Umbilical cord (tissue), 1 donor: ENCODE measurements at regions not wholly inside any gene's neighbourhood (a gene's known extent, or its start where the extent isn't known, plus 50 kb on each side); places are given as distances from the start of the nearest gene placed in this dataset.
A peak's percentile ranks its signal among the peaks of the same experiment; 100 is the strongest.

Source experiments
- DNase-seq: peaks from one replicate; pipeline ENCODE4 v3.0.0-alpha.2; 2015; ENCODE audit warnings: low spot score

DNA sequence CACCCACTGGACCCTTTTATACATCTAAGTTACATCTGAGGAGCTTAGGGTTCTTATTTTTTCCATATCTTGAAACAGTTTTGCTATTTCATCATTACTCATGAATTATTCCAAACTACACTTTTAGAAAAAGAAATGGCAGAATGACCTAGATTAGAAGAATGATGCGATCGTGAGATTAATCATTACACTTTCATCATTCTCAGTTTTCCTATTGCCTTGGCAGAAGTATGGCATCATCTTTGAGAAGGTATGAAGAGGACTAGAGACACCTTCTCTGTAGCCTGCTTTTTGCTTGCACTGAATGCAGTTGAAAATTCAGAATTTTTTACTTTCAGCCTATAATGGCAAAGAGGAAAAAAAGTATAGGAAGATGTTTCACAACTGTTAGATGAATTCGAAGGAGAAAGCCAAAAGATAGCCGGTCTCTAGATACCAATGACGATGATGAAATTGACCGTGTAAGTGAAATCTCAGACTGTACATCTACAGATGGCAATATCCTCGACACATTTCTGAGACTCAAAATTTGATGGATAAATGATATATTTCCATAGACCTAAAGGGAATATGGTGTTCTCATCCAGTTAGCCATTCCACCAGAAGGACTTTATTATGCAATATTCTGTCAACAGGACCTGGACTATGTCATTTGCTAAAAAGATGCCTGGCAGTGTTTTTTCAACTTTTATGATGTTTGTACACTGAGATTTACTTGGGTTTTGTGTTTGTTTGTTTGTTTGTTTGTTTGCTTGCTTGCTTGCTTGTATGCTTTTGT, 191.8 kb downstream of the TOMM20 start:
- no peak for DNase-seq

DNA sequence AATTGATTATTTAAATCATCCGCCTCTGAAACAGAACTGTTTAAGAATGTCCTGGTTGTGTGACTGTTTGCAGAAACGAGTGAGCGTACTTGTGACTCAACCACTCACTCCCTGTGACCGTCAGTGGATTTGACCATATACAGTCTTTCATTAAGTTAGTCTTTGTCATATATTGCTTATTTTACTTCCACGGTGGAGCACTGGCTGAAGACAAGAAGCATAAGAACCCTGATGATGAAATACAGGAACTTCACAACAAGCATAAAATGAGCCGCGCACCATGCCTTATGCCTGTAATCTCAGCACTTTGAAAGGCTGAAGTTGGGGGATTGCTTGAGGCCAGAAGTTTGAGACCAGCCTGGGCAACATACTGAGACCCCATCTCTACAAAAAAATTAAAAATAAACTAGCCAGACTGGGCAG, 194.0 kb downstream of the TOMM20 start:
- no peak for DNase-seq

DNA sequence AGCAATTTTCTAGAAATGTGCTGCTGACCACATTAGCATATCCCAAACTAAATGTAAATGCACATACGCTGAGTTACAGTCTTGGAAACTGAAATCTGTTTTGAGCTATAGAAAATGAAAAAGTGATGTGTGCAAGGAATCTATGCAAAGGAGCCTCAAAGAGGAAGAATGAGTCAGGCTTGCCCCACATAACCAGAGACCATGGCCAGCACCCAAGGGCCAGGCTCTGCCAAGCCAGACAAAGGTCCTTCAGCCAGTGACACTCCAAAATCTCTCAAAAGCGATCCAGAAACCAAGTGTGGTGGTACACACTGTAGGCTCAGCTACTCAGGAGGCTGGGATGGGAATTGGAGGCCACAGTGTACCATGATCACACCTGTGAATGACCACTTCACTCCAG, 195.2 kb downstream of the TOMM20 start:
- DNase-seq = no peak

DNA sequence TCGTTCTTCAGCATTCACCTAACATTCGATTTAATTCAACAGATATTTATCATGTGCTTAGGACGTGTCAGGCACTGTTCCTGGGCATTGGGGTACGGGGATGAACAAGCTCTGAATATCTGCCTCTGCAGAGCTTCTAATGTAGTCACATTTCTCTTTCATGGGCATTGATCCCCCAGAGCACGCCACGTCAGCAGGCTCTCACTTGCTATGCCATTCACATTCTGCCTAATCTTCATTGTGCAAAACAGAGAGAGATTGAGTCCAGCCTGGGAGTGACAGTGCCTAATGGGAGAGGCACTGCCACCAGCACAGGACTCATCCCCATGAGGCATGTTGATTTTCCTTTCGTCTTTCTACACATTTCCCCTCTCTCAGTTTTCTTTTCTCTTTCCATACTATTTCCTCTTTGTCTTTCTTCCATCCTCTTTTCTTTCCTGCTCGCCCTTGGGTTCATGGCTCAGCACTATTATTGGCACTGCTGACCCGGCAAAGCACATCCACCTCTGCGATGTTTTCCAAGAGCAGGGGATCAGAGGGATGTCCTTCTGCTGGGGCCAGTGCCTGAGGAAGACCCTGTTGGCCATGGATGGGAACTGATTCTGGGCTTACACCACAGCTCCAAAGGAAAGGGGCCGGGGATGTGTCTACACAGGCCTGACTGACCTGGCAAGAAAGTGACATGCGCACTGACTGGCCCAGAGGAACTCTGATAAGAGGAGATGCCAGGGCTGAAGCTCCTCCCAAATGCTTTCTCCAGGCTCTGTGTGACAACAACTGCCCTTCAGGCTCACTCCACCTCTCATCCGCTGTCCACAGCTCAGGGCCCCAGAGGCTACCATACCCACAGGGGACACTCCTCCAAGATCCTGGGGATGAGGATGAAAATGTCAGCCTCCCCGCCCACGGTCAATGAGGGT, 195.9 kb downstream of the TOMM20 start:
- peak; percentile 43 for DNase-seq

DNA sequence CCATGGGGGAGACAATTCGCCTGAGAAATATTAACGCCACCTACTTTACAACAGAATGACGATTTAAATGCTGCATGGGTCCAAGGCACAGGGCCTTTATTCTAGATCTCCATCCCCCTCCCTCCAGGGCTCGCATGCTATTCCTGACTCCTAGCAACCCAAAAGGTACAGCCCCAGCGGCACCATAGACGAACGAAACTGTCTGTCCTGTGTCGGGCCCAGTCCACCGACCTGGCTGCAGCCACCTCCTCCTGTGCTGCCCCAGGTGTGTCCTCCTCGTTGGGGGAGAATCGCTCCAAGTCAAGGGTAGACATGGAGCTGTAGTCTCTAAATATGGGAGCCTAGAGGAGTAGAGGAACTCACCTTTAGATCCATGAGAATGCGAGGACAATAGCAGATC, 196.5 kb downstream of the TOMM20 start:
- DNase-seq = no peak

DNA sequence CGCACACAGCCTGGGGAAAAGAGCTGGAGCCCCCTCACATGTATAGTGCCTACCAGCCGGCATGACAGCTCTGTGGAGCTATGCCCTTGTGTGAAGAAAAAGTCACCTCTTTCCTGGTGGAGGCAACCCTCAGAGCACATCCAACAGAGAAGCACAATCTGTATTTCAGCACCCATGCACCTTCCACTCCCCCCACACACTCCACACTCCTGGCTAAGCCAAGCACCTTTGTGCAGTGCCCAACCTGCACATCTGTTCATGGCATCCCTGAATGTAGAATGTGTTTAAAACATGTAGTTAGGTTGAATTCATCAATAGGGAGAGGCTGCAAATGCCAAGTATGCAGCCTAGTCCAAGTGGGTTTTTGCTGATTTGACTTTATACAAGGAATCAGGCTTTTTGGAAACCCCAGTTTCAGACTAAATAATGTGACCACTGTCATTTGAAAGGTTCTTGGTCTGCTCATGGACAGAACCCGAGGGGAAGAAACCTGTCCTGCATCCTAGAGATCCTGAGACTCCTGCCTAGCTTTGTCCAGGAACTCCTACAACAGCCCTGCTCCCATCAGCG, 197.1 kb downstream of the TOMM20 start:
- no peak for DNase-seq

DNA sequence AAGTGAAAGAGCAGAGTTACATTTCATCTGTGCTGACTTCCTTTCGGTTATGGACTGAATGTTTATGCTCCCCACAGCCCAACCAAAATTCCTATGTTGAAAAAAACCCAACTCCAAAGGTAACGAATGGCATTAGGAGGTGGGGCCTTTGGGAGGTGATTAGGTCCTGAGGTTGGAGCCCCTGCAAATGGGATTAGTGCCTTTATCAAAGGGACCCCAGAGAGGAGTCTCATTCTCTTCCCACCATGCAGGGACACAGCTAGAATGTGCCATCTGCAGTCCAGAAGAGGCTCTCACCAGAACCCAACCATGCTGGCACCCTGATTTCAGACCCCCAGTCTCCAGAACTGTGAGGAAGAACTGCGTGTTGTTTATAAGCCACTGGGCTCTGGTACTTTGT, 199.3 kb downstream of the TOMM20 start:
- DNase-seq = no peak

DNA sequence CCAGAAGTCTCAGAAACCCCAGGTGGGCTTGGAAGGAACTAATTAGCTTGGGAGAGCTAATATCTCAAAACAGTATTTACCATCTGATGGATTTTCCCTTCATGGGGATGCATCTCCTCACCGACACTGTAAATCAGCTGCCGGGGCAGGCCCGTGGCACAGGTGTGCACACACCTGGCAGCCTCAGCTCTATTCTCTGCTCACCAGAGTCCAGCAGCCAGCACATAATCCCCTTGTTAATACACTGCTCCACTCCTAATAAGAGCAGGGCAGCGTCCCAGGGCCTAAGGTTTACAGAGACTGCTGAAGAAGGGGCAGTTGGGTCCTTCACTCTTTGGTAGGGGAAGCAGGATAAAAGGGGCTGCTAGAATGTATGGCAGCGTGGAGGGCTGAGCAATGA, 200.0 kb downstream of the TOMM20 start:
- DNase-seq = no peak

DNA sequence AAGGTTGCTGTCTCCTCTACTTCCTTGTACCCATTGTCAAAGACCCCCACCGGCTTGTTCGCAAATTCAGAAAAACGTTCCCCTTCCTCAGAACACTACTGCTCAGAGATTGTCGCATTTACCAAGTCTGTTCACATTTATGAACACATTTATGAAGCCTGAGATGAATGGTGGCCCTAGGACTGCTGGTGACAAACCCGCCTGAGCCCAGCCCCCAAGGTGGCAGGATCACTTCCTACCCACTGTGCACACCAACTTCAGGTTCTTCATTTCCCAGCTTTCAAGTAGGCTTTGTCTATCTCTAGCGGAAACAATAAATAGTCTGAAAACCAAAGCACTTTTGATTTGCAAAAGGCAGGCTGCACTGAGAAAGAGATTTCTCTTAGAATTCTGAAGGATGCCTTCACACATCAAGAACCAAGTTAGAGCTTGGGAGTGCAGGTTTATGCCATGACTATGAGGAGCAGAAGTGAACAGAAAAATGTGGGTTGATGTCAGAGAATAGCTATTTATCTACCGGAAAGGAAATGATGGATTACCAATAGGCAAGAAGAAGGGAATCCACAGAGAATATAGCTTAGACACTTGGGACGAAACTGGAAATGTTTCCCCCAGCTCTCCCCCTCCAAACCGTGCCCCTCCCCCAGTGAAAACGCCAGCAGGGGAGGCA, 200.5 kb downstream of the TOMM20 start:
- DNase-seq = no peak

DNA sequence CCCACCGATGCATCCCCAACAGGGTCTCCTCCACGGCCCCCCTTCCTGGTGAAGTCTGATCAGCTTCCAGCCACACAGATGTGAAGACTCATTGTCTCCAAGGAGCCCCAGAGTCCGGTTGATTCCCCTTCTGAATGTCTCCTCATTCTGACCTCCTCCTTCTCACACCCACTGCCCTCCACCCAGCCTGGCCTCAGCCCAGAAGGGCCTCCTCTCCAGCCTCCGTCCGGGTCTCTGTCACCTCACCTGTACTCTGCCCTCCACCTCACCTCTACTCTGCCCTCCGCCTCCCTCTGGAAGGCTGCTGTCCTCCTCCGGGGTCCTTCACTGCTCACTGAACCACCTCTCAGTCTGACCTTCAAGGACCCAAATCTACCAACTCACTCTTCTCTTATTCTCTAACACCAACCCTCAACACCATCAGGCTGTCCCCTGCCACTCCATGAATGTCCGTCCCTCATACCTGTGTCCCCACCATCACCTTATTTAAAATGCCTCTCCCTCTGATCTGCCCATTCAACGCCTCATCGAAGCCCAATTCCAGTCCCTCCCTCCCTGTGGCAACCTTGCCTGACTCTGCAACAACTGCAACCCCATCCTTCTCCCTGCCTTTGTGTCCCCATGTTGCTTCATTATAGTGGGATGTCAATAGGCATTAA, 201.2 kb downstream of the TOMM20 start:
- no peak for DNase-seq

DNA sequence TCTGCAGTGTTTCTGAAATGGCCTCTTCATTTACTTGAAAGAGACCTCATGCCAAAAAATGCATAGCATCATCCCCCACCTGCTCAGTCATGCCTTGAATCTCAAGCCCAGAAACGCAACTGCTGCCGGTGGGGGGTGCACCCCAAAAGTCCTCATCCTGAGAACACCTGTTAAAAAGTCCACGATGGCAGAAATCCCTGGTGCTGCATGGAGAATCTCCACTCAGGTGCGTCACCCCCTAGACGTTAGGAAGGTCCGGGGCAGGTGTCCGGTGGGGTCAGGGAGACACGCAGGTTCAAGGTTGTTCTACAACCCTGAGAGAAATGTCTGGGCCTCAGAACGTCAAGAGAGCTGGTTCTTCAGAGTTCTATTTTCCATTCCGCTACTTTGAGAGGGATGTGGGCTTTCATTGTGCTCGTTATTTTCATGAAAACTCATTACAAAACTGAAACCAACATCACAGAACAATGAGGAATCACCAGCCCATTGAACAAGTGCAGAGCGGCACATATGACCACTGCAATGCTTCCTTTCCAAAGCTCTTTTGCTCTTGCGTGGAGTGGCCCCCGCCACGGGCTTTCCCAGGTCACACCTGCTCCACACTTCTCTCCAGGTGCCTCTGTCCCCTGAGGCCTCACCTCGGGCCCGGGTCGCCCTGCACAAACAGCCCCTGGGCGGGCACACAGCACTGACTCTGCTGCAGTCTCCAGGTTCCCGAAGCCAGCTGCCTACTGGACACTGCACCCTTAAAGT, 201.9 kb downstream of the TOMM20 start:
- DNase-seq = no peak

DNA sequence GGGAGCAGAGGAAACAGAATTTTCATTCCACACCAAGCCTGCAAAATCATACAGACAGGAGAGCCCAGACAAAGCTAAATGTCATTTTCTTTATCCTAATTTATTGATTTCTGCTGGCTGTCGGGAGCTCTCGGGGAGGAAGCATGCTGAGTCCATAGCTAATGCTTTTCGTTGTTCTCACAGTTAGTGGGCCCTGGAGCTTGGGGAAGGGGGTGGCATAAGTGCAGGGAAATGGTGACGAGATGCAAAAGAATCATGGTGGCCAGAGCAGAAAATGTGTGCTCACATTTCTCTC, 202.4 kb downstream of the TOMM20 start:
- DNase-seq = no peak

DNA sequence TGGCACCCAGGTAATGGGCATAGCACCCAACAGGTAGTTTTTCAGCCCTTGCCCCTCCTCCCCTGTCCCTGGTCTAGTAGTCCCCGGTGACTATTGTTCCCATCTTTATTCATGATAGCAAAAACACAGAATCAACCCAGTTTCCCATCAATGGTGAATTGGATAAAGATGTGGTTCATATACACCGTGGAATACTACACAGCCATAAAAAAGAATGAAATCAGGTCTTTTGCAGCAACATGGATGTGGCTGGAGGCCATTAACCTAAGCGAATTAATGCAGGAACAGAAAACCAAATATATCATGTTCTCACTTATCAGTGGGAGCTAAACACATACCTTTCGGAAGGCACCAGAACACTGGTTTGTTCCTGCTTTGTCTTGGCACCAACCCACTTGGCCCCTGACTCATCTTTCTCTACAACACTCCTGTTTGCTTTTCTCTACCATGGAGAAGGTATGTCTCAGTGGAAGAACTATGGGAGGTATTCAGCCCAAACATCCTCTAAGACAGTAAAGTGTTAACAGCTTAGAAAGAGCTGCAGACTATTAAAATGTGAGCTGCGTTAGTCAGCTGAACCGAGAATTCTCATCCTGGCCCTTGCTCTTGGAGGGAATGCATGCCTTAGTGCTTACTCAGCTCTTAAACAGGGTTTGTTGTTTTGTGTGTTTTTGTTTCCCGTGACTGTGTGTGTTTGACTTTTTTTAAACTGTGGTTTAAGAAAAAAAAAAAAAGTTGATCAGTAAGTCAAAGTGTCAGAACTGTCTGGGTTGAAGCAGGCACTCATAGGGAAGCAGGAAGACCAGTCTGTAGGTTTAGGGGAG, 203.0 kb downstream of the TOMM20 start:
- peak; percentile 93 for DNase-seq

DNA sequence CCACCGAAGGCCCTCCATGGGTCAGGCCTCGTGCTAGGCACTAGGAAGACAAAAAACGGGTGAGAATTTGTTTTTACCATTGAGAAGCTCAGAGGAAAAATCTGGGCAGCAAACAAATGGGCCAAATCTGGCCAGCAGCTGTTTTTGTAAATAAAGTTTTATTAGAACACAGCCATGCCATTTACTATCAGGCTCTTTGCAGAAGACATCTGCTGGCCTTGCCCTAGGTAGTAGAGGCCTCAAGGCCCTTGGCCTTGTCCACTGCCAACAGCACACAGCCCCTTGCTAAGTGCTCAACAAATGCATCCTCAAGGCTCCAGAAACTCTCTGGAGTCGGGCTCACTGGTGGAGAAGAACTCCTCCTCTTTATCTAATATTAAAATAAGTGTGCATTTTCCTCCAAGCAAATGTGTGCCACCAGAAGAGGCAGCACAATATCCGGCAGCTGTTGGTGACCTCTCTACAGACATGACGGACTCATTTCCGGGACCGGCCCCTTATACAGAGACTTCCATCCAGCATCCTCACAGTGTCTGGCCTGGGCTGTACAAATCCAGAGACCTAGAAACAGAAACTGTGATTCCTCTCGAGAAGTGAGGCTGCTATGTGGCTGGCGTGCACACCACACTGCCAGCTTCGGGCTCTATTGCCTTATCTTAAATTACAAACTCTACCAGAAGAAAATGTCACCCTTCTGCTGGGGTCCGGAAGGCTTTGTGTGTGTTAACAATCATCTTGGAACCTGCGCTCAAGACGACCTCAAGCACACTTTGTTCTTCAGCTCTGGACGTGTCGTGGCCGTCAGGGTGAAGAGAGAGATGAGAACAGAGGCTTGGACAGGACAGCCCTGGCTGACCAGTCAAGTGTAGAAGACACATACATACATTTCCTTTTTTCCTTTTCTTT, 203.9 kb downstream of the TOMM20 start:
- DNase-seq = no peak

DNA sequence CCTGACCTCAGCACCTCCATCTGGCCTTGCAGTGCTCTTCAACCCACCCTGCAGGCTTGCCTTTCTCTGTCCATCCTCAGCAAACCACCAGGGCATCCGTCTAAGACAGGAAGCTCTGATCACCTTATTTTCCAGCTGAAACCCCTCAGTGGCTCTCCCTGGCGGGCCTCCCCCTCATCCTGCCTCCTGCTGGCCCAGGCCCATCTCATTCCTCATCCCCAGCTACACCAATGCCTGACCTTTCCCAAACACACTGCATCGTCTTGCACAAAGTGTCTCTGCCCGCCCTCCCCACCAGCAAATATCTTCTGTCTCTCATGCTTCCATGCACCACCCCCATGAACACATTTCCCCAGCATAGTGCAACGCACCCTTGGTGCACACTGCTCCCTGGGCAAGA, 205.0 kb downstream of the TOMM20 start:
- no peak for DNase-seq

DNA sequence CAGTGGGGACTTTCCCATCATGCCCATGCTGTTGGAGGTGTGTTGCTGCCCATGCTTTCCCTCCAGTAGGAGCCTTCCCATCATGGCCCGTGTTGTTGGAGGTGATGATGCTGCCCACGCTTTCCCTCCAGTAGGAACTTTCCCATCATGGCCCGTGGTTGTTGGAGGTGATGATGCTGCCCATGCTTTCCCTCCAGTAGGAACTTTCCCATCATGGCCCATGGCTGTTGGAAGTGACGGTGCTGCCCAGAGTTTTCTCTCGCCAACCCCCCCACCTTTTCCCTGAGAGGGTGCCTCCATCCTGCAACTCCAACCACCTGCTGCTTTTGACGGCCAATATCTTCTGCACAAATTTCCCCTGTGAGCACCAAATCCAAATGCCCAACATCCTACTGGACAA, 205.7 kb downstream of the TOMM20 start:
- DNase-seq = no peak

DNA sequence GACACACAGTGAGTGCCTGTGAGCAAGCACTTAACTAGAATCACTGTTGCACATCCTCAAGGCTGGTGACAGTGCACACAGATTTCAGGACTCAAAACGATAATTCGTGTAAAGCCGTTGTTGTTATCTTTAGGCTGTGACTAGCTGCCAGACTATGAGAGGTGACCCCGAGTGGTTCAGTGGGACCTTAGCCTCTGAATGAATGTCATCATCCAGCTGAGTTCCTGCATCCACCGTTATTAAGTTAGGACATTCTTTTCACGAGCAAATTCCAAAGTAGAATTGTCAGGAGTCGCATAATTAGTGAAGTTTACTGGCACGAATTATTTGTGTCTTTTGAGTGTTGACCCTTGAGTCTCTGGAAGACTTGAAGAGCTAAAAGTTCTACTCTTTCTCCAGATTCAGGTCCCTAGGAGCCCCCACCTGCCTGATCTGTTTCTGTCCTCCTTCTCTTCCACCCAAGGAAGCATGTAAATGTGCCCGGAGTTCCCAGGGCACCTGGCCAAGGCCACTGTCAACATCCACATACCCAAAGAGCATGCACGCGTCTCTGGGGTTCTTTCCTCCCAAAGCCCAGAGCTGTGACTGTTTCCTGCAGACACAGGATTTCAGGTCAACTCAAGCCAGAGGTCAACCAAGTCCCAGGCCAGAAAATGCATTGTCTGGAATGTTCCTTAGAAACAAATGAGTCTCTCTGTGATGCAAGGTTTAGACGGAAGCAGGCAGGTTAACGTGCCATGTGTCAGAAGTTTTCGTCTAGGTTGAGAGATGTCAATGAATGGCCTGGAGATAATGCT, 207.2 kb downstream of the TOMM20 start:
- no peak for DNase-seq

DNA sequence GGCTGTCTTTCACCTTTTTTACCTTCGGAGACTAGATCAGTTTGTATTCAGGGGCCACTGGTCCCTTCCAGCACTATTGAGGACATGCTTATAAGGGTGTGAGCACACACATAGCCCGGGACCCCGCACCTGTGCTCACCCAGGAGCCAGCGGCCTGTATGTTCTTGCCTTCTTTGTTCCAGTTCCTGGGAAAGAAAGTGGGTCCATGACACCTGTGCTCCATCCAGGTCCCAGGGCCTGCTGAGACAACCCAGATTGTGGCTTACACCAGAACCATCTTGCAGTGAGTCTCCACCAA, 207.8 kb downstream of the TOMM20 start:
- DNase-seq = no peak
